Activated naive CD8-positive, alpha-beta T cell treated with anti-CD3 and anti-CD28 coated beads, Interleukin-2, amount 50 U/mL, for 24 hours (primary cell): ENCODE measurements at regions not wholly inside any gene's neighbourhood (a gene's known extent, or its start where the extent isn't known, plus 50 kb on each side); places are given as distances from the start of the nearest gene placed in this dataset.
"Not testable (repeated sequence)": the region's sequence is repeated elsewhere in the genome, so short reads cannot be mapped to it uniquely, and the experiment has no call there.

Experiments
- ATAC-seq: fragments of 150-1000 bp; cut with Tn5 transposase; one replicate; pipeline ENCODE4 v1.10.0; 2021
- DNase-seq: peaks from one replicate; pipeline ENCODE4 v3.0.0; 2021
- H3K27ac Mint-ChIP-seq: one replicate; pipeline ENCODE4 v1.8.0; 2021; ENCODE audit warnings: mild to moderate bottlenecking, mixed read lengths
- H3K27me3 Mint-ChIP-seq: one replicate; pipeline ENCODE4 v1.8.0; 2021; ENCODE audit warnings: mixed read lengths
- H3K36me3 Mint-ChIP-seq: one replicate; pipeline ENCODE4 v1.8.0; 2021; ENCODE audit warnings: low read depth, mixed read lengths
- H3K4me1 Mint-ChIP-seq: one replicate; pipeline ENCODE4 v1.8.0; 2021; ENCODE audit warnings: mixed read lengths
- H3K4me3 Mint-ChIP-seq: one replicate; pipeline ENCODE4 v1.8.0; 2021; ENCODE audit warnings: mild to moderate bottlenecking, moderate library complexity, mixed read lengths
- H3K9me3 Mint-ChIP-seq: one replicate; pipeline ENCODE4 v1.8.0; 2021; ENCODE audit warnings: mixed read lengths

GRCh38 chr16:35793601-35794000 lies 2334.2 kb downstream of the TP53TG3F start:
- DNase-seq (no peak), ATAC-seq (no peak)
- no peak overlapping the region for H3K4me3 Mint-ChIP-seq
- peaks cover 18% of the 10 kb centered on the region for H3K9me3 Mint-ChIP-seq
- no peaks in the 10 kb centered on the region for H3K4me1 Mint-ChIP-seq
- H3K27ac Mint-ChIP-seq, result no peak overlapping the region
- H3K36me3 Mint-ChIP-seq, result no peaks in the 10 kb centered on the region
- H3K27me3 Mint-ChIP-seq, result no peaks in the 10 kb centered on the region

- Mint-ChIP-seq H3K4me3 (no peak overlapping the region), H3K4me1 (no peaks in the 10 kb centered on the region), H3K27me3 (no peaks in the 10 kb centered on the region), H3K36me3 (no peaks in the 10 kb centered on the region), H3K27ac (no peak overlapping the region), H3K9me3 (peaks cover 26% of the 10 kb centered on the region)
- DNase-seq, result no peak
- ATAC-seq, result no peak
Observed at GRCh38 chr16:35794896-35795295, 2335.5 kb downstream of the TP53TG3F start.

- no peak overlapping the region for H3K27ac Mint-ChIP-seq
- ATAC-seq, result no peak
- H3K4me3 Mint-ChIP-seq, result no peak overlapping the region
- DNase-seq, result no peak
- no peaks in the 10 kb centered on the region for H3K27me3 Mint-ChIP-seq
- no peaks in the 10 kb centered on the region for H3K36me3 Mint-ChIP-seq
- no peaks in the 10 kb centered on the region for H3K4me1 Mint-ChIP-seq
- peaks cover 26% of the 10 kb centered on the region for H3K9me3 Mint-ChIP-seq
Observed at GRCh38 chr16:35795361-35796029, 2336.1 kb downstream of the TP53TG3F start.

GRCh38 chr16:35797811-35798210 lies 2338.4 kb downstream of the TP53TG3F start:
- H3K36me3 Mint-ChIP-seq, result no peaks in the 10 kb centered on the region
- H3K4me1 Mint-ChIP-seq, result no peaks in the 10 kb centered on the region
- H3K9me3 Mint-ChIP-seq, result peaks cover 34% of the 10 kb centered on the region
- no peak overlapping the region for H3K27ac Mint-ChIP-seq
- ATAC-seq (no peak), DNase-seq (no peak)
- H3K4me3 Mint-ChIP-seq, result no peak overlapping the region
- H3K27me3 Mint-ChIP-seq, result no peaks in the 10 kb centered on the region

GRCh38 chr16:35798885-35799426 lies 2339.5 kb downstream of the TP53TG3F start:
- Mint-ChIP-seq H3K4me3 (no peak overlapping the region), H3K27me3 (no peaks in the 10 kb centered on the region), H3K4me1 (no peaks in the 10 kb centered on the region), H3K9me3 (peaks cover 34% of the 10 kb centered on the region), H3K27ac (no peak overlapping the region), H3K36me3 (no peaks in the 10 kb centered on the region)
- ATAC-seq (no peak), DNase-seq (no peak)

GRCh38 chr16:35804465-35804864 lies 2345.1 kb downstream of the TP53TG3F start:
- ATAC-seq, H3K4me1 Mint-ChIP-seq, H3K27me3 Mint-ChIP-seq, DNase-seq, H3K27ac Mint-ChIP-seq, H3K4me3 Mint-ChIP-seq, H3K36me3 Mint-ChIP-seq: not testable (repeated sequence)
- H3K9me3 Mint-ChIP-seq, result peaks cover 20% of the 10 kb centered on the region

GRCh38 chr16:35823342-35823741 lies 2363.9 kb downstream of the TP53TG3F start:
- DNase-seq (no peak), ATAC-seq (no peak)
- Mint-ChIP-seq H3K4me1 (no peaks in the 10 kb centered on the region), H3K27me3 (no peaks in the 10 kb centered on the region), H3K9me3 (peaks cover 24% of the 10 kb centered on the region), H3K36me3 (no peaks in the 10 kb centered on the region), H3K27ac (no peak overlapping the region), H3K4me3 (no peak overlapping the region)

- peaks cover 28% of the 10 kb centered on the region for H3K9me3 Mint-ChIP-seq
- no peaks in the 10 kb centered on the region for H3K4me1 Mint-ChIP-seq
- no peak overlapping the region for H3K4me3 Mint-ChIP-seq
- ATAC-seq, result no peak
- H3K27ac Mint-ChIP-seq, result no peak overlapping the region
- DNase-seq, result no peak
- H3K36me3 Mint-ChIP-seq, result no peaks in the 10 kb centered on the region
- no peaks in the 10 kb centered on the region for H3K27me3 Mint-ChIP-seq
Observed at GRCh38 chr16:35841632-35842031, 2382.2 kb downstream of the TP53TG3F start.

- peaks cover 30% of the 10 kb centered on the region for H3K9me3 Mint-ChIP-seq
Observed at GRCh38 chr16:35862242-35862641, 2402.8 kb downstream of the TP53TG3F start.

GRCh38 chr16:35868630-35869029 lies 2409.2 kb downstream of the TP53TG3F start:
- Mint-ChIP-seq H3K36me3 (no peaks in the 10 kb centered on the region), H3K9me3 (peaks cover 43% of the 10 kb centered on the region)

More at GRCh38 chr16:35862242-35862641, 2402.8 kb downstream of the TP53TG3F start:
- ATAC-seq (no peak), DNase-seq (no peak)
- Mint-ChIP-seq H3K27me3 (no peaks in the 10 kb centered on the region), H3K27ac (no peak overlapping the region), H3K36me3 (no peaks in the 10 kb centered on the region), H3K4me3 (no peak overlapping the region), H3K4me1 (no peaks in the 10 kb centered on the region)

GRCh38 chr16:35873472-35873871 lies 2414.1 kb downstream of the TP53TG3F start:
- DNase-seq (no peak), ATAC-seq (no peak)
- Mint-ChIP-seq H3K27ac (no peak overlapping the region), H3K9me3 (peaks cover 42% of the 10 kb centered on the region), H3K4me1 (no peaks in the 10 kb centered on the region), H3K36me3 (no peaks in the 10 kb centered on the region), H3K4me3 (no peak overlapping the region), H3K27me3 (no peaks in the 10 kb centered on the region)

More at GRCh38 chr16:35868630-35869029, 2409.2 kb downstream of the TP53TG3F start:
- ATAC-seq (no peak), DNase-seq (no peak)
- no peak overlapping the region for H3K27ac Mint-ChIP-seq
- H3K27me3 Mint-ChIP-seq, result no peaks in the 10 kb centered on the region
- H3K4me1 Mint-ChIP-seq, result no peaks in the 10 kb centered on the region
- H3K4me3 Mint-ChIP-seq, result no peak overlapping the region

GRCh38 chr16:35881654-35882053 lies 2422.2 kb downstream of the TP53TG3F start:
- no peak overlapping the region for H3K27ac Mint-ChIP-seq
- peaks cover 49% of the 10 kb centered on the region for H3K9me3 Mint-ChIP-seq
- no peak overlapping the region for H3K4me3 Mint-ChIP-seq
- ATAC-seq, result no peak
- no peak for DNase-seq
- no peaks in the 10 kb centered on the region for H3K27me3 Mint-ChIP-seq
- no peaks in the 10 kb centered on the region for H3K36me3 Mint-ChIP-seq
- no peaks in the 10 kb centered on the region for H3K4me1 Mint-ChIP-seq

- ATAC-seq, result no peak
- H3K9me3 Mint-ChIP-seq, result peaks cover 50% of the 10 kb centered on the region
Observed at GRCh38 chr16:35906440-35906839, 2447.0 kb downstream of the TP53TG3F start.

GRCh38 chr16:35908152-35908551 lies 2448.7 kb downstream of the TP53TG3F start:
- Mint-ChIP-seq H3K27ac (no peak overlapping the region), H3K4me3 (no peak overlapping the region), H3K36me3 (peaks cover 3% of the 10 kb centered on the region), H3K9me3 (peaks cover 55% of the 10 kb centered on the region), H3K4me1 (no peaks in the 10 kb centered on the region), H3K27me3 (no peaks in the 10 kb centered on the region)
- DNase-seq, result no peak
- ATAC-seq, result no peak

More at GRCh38 chr16:35906440-35906839, 2447.0 kb downstream of the TP53TG3F start:
- Mint-ChIP-seq H3K36me3 (peaks cover 3% of the 10 kb centered on the region), H3K27ac (no peak overlapping the region), H3K4me3 (no peak overlapping the region), H3K27me3 (no peaks in the 10 kb centered on the region), H3K4me1 (no peaks in the 10 kb centered on the region)
- DNase-seq, result no peak

- H3K27ac Mint-ChIP-seq, result no peak overlapping the region
- H3K9me3 Mint-ChIP-seq, result peaks cover 52% of the 10 kb centered on the region
- H3K4me3 Mint-ChIP-seq, result no peak overlapping the region
- no peaks in the 10 kb centered on the region for H3K4me1 Mint-ChIP-seq
- ATAC-seq (no peak), DNase-seq (peak; percentile 5)
- H3K27me3 Mint-ChIP-seq, result no peaks in the 10 kb centered on the region
- peaks cover 3% of the 10 kb centered on the region for H3K36me3 Mint-ChIP-seq
Observed at GRCh38 chr16:35908942-35909341, 2449.5 kb downstream of the TP53TG3F start.
